Tongue (tissue), 1 donor: ENCODE measurements at regions not wholly inside any gene's neighbourhood (a gene's known extent, or its start where the extent isn't known, plus 50 kb on each side); places are given as distances from the start of the nearest gene placed in this dataset.

Source experiments
- DNase-seq: peaks from one replicate; pipeline ENCODE4 v3.0.0-alpha.2; 2015

DNA sequence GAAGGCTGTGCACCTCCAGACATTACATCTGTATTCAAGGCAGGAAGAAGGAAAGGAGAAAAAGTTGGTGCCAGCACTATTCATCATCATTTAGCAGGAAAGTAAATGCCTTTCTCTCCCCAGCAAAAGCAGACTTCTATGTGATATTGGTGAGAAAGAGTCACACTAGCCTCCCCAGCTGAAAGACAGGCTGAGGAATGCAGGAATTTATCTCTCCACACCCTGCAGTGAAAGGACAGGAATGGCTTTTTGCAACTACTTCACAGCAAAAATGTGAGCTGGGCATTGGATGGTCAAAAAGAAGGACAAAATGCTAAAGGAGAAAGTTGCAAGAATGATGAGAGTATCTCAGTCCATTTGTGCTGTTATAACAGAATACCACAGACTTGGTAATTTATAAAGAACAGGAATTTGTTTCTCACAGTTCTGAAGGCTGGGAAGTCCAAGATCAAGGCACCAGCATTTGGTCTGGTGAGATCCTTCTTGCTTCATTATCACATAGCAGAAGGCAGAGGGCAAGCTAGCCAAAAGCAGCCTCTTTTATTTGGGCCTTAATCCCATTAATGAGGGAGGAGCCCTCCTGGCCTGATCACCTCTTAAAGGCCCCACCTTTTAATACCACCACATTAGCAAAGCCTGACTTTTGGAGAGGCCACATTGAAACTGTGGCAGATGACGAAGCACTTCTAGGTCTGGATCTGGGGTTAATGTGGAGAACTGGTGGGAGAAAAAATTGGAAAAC, 388.1 kb upstream of the SLC14A2 start:
- no peak for DNase-seq

DNA sequence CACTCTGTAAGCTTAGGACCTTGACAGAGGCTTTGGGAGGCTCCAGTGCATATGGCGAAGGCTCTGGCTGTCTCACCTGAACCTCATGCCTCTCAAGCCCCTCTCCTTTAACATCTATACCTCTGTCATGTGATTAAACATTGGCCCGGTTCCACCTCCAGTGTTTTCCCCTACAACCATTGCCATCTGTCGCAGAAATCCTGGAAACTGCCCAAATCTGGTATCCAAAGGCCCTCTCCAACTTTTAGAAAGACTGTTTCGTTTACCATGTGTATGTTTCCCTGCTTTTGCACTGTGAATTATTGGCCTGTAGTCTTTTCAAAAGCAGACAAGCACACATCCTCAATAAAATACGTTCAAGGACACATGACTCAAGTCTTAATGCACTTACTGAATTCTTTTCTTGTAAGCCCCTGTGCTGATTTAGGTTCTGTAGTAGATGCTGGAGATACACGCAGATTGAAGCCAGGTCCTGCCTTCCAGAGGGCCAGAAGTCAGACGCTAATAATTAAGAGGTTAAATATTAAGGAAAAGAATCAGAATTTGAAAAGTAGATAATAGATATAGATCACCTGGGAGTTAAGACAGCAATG, 386.4 kb upstream of the SLC14A2 start:
- peak; percentile 28 for DNase-seq

DNA sequence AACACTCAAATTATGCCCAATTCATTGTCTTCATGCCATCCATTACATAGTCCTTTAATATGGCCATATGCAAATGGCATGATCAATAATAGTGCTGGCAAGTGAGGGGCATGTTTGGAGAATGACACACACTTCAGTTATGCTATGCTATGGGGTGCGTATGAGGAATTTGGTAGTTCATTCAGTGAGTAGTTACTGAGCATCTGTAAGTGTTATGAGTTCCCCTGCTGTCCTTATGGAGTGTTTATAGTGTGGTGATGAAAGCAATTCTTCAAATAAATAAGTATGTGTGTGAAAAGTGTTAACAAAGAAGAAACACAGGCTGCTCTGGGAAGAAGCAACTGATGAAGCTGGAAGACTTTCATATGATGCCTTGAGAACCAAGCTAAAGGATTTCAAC, 383.7 kb upstream of the SLC14A2 start:
- no peak for DNase-seq

DNA sequence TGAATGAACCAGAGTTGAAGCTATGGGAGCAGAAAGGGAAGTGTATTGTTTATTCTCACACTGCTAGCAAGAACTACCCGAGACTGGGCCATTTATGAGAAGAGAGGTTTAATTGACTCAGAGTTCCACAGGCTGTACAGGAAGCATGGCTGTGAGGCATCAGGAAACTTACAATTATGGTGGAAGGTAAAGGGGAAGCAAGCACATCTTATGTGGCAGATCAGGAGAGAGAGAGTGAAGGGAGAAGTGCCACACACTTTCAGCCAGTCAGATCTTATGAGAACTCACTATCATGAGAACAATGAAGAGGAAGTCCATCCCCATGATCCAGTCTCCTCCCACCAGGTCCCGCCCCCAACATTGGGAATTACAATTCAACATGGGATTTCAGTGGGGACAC, 383.2 kb upstream of the SLC14A2 start:
- no peak for DNase-seq

DNA sequence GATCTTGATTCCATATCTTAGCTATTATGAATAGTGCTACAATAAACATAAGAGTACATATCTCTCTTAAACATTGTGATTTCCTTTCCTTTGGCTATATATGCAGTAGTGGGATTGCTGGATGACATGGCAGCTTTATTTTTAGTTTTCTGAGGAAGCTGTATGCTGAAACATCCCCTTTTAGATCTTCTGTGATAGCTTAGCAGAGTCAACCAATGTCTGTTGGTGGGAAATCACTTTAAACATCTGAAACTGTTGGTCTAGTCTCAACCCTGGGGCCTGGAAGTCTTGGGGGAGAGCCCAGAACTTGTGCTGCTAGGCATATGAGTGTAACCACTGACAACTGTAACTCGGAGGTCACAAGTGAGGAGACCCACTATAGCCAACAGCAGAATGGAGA, 378.6 kb upstream of the SLC14A2 start:
- no peak for DNase-seq

DNA sequence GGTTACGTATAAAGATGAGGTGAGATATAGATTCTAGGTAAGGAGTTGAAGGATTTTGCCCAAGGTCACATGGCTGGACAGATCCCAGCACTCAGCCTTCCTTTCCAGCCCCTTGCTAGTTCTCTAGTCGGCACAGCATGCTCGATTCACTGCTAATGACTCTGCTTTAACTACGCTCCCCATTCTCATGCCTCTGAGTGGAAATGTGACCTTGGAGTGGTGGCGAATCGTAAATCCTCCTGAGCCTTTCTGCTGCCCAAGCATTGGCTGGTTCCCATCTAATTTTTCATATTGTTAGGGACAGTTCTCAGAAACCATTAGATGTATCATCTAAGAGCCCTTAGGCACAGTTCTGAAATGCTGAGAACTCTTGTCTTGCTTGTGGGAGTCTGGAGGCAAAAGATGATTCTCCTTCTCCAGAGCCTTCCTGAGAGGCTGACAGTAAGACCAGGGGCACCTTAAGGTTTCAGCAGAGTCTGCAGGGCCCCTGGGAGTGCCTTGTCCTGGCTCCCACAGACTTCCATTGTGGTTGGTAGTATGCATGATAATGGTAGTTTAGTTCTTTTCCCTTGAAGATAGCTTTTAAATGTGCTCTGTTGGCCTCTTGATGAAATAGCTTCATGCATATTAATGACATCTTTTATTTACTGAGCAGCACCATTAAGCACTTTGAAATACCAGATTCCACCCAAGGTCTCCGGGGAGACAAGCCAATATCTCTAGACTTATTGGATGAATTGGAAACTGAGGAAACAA, 377.8 kb upstream of the SLC14A2 start:
- no peak for DNase-seq

DNA sequence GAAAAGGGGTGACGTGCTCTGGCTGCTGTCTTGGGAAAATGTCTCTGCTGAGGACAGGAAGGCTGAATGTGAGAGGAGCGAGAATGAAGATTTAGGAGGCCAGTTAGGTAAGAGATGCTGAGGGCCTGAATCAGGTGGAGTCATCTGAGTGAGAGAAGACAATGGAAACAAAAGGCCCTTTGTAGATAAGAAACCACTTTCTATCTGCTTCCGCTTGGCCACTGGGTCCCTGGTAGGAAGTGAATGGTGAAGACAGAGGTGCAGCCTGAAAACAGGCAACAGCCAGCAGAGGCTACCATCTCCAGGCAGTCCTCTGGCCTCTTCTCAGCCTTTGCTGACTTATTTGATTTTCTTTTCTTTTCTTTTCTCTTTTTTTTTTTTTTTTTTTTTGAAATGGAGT, 374.0 kb upstream of the SLC14A2 start:
- no peak for DNase-seq

DNA sequence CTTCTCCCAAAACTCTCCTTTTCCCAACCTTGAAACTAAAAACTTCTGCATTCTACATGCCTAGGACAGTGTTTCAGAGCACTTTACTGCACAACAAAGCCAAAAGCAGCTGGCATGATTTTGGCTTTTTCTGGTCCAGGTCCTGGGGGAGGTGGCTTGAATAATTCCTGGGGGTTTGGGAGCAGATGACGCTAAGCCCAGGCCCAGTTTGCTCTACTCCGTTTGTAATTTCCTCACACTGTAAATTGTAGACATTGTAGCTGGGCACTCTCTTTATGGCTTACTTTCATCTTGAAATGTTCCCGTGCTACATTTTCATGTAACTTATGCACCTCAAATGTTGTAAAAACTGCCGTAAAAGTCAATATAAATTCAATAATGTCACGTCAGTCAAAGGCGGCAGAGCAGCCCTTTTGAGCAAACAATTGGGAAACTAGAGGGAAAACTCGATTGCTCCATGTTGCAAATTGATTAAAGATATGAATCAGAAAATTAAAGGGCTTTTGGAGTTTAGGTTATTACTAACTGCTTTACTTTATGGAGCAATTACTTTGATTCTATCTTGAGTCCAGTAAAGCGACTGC, 373.2 kb upstream of the SLC14A2 start:
- DNase-seq: no peak

DNA sequence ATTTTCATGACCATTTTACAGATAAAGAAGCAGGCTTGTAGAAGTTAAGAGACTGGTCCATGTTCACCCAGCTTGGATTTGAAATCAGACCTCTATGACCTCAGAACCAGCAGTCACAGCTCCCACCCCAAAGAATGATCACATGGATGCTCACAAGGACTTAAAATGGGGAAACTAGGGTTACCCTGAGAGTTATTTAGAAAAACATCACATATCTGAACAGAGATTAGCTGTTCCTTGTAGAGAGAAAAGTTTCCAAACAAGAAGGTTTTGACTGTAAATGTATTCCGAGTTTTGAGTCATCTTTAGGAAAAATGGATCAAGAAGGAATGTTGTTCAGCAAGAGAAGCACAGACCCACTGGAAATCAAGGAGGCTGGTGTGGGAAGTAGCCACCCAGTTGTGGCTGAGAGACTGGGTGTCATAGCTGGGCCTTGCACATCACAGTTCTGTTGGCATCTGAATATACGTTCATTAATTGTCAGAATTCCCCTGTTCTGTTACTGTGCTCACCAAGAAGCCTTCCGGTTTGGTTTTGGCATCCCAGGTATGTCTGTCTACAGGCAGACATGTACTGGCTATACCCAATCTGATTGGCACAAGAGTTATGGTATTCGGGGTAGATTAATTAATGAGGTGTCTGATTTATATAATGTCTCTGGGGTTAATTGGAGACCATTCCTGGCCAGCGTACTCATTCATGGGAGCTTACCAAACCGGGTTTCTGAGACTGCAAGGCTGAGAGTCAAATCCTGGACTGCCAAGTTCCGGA, 371.8 kb upstream of the SLC14A2 start:
- DNase-seq: no peak

DNA sequence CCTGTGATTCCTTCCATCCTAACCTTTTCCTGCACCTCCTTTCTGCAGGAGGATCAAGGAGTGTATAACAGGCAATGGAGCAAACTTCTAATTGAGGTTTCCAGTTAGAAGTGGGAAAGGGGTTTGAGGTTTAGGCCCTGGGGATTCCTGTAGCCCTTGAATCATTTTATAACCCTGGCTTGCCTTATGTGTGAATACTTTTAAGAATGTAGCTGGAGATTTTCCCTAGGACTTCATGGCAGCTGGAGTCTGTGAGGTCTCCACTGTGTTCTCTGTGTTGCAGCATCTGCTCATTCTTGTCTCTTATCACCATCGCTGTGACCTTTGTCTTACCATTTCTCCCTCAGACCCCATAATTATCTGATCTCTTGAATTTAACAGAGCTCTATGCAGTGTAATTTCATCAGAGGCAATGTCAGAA, 370.2 kb upstream of the SLC14A2 start:
- DNase-seq: peak; percentile 76

DNA sequence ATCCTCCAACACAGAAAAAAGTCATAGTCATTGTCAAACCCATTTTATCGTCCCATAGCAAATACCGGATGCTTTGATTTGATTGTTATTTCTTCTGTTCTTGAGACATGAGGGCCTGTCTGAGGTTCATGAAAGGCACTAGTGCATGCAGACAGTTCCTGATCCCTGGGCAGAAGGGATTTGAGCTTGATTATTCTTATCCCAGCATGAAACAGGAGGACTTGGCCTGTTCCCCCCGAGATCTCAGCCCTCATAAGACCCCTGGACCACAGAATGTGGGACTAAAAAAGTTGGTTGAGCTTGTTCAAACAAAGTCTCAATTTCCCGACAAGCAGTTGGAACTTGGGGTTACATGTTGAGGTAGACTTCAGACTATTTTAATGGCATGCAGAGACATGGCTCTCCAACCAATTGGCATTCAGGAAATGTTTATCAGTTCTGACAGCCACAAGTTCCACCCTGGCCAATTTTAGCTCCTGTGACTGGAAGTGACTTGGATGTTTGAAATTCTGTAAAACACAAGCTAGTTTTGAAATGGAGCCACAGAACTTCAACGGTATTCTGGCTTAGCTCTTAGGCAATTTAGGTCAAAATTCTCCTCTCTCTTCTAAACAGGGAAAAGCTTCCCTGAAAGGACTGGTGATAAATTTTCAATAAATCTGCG, 366.9 kb upstream of the SLC14A2 start:
- DNase-seq: peak; percentile 69

DNA sequence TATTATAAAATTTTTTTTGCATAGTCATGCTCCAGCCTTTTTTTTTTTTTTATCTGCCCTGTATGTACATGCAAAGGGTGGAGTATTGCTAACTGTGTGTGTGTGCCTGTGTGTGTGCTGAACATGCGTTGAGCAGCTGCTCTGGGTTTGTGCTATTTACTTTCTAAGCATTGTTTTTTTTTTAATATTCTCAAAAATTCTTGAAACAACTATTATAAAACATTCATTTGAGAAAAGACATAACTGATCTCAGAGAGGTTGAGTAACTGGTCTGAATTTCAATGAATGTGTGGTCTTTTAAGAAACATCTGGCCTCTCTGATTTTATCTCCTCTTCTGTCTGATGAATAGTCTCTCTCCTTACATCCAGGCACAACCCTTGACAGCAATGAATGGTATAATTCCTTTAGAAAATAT, 366.0 kb upstream of the SLC14A2 start:
- DNase-seq: no peak

DNA sequence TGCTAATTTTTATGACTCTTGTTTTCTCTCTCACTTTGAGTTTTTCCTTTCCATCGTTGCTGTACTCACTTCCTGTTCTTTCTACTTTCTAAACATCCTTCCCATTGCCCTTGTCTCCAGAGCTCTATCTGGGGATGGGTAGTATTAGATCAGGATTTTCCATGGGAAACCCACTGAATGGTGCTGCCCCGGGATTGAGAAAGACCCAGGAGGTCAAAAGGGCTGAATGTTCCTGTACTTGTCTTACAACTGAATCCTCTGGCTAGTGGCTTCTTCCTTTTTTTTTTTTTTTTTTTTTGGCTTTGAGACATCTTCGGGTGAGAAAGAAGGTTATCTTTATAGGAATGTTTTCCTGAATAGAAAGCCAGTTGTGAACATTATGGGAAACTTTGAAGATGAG, 364.8 kb upstream of the SLC14A2 start:
- DNase-seq: no peak

DNA sequence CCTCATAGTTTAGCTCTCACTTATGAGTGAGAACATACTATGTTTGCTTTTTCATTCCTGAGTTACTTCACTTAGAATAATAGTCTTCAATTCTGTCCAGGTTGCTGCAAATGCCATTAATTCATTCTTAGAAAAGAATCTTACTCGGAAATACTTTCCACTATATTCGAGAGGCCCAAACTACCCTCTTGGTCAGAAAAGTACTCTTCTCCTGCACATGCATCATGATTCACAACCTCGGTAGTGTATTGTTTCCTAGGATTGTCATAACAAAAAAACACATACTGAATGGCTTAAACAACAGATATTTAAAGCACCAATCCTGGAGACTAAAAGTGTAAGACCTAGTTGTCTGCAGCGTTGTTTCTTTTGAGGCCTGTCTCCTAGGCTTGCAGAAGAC, 364.0 kb upstream of the SLC14A2 start:
- no peak for DNase-seq

DNA sequence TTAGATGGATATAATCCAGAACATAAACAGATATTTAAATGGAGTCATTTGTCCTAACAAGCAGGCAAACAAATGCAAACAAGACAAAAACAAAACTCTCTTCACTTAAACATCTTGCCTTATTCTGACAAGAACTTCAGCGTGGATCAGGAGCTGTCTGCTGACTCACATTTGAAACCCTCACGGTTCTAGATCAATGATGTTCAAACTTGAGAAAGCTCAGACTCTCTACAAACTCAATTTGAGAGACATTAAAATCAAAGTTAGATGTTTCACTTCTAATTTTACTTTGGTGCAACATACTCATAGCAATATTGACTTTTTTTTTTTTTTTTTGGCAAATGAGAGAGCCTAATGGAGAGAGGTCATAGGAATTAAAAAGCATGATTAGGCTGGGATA, 362.8 kb upstream of the SLC14A2 start:
- no peak for DNase-seq

DNA sequence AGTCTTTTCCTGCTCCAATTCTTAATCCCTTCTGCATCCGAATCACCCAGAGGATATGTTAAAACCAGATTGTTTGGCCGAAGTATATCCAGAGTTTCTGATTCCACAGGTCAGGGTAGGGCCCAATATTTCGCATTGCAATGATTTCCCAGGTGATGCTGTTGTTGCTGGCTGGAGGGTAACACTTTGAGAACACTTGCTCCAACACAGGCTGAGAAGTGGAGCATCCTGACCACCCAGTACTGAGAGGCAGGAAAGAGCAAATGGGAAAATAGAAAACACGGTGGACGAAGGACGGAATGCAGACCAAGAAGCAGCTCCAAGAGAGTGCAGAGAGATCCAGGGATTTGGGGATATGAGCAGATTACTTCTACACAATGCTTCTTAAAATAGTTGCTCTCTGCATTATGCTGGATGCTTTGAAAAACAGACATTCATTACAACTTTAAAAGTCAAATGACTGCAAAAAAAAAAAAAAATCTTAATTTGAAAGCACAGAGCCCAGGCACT, 362.2 kb upstream of the SLC14A2 start:
- DNase-seq: peak; percentile 51

DNA sequence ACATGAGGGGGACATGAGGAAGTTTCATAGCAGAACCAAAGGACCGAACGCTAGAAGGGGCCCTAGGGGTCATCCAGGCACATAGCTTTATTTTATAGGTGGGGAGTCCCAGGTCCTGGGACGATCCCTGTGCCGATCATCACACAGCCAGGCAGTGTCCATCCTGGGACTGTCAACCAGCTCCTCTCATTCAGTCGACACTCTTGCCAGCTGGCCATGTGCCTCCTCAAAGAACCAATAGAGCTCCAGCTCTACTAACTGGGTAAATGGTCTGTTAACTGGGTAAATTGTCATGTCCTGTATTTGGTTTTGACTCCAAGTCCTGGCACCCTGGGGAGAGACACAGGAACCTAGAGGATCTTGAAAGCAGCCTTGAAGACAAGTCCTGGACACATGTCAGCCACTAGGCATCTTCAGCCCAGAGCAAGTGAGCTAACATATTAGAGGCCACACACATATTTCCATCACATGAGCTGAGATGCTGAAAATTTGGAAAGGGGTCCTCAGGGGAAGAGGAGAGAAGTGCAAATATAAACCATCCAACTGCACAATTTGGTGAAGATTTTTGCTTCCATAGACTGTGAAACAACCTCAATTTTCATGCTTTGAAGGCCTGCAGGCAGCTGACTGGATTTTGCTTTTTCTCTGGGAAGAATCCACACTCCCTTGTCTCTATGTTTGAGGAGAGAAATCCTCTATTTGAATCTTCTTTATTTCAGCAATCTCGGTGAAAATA, 361.1 kb upstream of the SLC14A2 start:
- peak; percentile 77 for DNase-seq

DNA sequence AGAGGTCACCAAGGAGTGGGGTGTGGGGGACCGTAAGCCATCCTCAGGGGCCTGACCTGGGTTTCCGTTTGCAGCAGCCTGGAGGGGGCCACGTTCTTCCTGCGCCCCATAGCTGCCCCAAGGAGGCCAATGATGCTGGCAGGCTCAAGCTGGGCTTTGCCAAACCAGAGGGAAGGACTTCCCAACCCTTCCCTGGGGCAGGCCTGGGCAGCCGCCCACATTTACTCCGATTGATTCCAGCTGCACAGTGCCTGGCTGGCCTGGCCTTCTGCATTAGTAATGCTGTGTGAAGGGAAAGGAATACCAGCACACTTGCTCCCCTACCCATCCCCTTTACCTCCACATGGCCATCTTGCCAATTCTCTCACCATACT, 360.6 kb upstream of the SLC14A2 start:
- peak; percentile 83 for DNase-seq

DNA sequence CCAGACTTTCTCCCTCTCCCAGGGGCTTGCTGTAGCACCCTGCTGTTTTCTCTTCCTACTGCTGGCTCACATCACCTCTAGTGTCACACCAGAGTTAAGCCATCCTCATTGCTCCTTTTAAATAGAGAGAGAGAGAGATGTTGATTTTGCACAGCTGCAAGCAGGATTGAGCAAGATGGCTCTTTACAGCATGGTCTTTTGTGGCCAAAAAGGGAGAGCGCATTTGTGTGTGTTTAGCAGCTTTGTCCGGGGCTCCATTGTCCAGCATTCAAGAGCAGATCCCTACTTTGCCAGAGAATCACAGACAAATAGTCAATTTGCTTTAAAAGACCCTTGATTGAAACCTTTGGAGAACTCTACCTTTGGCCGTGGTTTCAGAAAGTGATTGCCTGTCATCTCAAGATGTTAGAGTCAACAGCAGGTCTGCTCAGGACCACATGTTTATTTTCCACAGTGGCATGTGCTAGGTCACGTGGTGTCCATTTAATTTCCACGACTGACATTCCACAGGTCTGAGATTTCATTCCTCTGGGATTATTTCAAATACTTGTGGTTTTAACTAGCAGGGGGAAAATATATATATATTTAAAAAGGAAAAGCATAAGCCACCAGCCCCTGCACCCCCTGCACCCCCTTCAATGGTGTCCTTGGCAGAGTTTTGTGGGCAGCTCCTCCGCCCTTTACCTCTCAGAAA, 359.9 kb upstream of the SLC14A2 start:
- peak; percentile 89 for DNase-seq

DNA sequence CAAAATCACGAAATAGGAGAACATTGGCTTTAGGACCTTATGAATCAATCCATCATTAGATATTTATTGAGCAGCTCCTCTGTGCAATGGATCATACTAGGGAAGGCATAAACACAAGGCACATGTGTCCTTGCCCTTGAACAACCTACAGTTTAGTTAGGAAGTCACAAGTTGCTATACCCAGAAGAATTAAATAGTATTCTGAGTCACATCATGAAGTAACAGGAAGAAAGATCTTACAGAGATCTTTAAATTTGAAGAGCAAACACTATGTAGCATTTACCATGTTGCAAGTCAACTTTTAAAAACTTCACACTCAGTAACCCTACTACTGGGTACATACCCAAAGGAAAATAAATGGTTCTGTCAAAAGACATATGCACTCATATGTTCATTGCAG, 355.2 kb upstream of the SLC14A2 start:
- no peak for DNase-seq
